Adipocyte (in vitro differentiated cells): ENCODE measurements at regions not wholly inside any gene's neighbourhood (a gene's known extent, or its start where the extent isn't known, plus 50 kb on each side); places are given as distances from the start of the nearest gene placed in this dataset.

Source experiments
- DNase-seq: peaks from one replicate; pipeline ENCODE4 v3.0.0-alpha.2; 2015; ENCODE audit warnings: low read depth
- H3K27me3 ChIP-seq: replicated peaks from 2 replicates; pipeline ENCODE4 v1.7.0; 2013; ENCODE audit warnings: mild to moderate bottlenecking, low read length, moderate library complexity; ENCODE audit not compliant: control insufficient read depth, insufficient read depth
- H3K36me3 ChIP-seq: 2 replicates; pipeline ENCODE4 v1.7.0; 2013; ENCODE audit warnings: low read length, mild to moderate bottlenecking, moderate library complexity; ENCODE audit not compliant: control insufficient read depth, insufficient read depth, severe bottlenecking
- H3K4me1 ChIP-seq: 2 replicates; pipeline ENCODE4 v1.7.0; 2013; ENCODE audit warnings: mild to moderate bottlenecking, low read length, moderate library complexity; ENCODE audit not compliant: control insufficient read depth, insufficient read depth
- H3K4me3 ChIP-seq: 2 replicates; pipeline ENCODE4 v1.7.0; 2013; ENCODE audit warnings: mild to moderate bottlenecking, low read length, moderate library complexity
- H3K9ac ChIP-seq: 2 replicates; pipeline ENCODE4 v1.7.0; 2013; ENCODE audit warnings: mild to moderate bottlenecking, low read length, moderate library complexity
- H3K9me3 ChIP-seq: 2 replicates; pipeline ENCODE4 v1.7.0; 2013; ENCODE audit warnings: mild to moderate bottlenecking, low read length, moderate library complexity; ENCODE audit not compliant: control insufficient read depth

DNA sequence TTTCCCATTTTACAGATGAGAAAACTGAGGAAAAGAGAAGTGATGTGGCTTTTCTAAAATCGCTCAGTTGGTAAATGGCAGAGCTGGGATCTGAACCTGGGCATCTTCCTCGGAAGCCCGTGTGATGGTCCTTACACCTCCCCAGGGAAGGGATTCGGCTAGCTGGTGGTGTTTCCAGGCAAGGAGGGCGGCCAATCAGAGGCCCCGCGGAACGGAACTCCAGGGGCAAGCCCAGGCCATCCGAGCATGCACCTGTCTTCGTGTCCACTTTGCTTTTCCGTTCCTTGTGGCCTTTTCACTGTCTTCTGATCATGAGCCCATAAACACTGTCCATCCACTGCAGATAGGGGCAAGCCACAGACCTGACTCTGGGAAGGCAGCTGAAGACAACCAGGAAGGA lies 114.8 kb upstream of the TMEM132D start:
- DNase-seq: no peak
- H3K9ac ChIP-seq: no peak overlapping the region
- no peaks in the 10 kb centered on the region for H3K36me3 ChIP-seq
- H3K27me3 ChIP-seq: peaks cover 20% of the 10 kb centered on the region
- H3K9me3 ChIP-seq: no peaks in the 10 kb centered on the region
- no peak overlapping the region for H3K4me3 ChIP-seq
- no peaks in the 10 kb centered on the region for H3K4me1 ChIP-seq

DNA sequence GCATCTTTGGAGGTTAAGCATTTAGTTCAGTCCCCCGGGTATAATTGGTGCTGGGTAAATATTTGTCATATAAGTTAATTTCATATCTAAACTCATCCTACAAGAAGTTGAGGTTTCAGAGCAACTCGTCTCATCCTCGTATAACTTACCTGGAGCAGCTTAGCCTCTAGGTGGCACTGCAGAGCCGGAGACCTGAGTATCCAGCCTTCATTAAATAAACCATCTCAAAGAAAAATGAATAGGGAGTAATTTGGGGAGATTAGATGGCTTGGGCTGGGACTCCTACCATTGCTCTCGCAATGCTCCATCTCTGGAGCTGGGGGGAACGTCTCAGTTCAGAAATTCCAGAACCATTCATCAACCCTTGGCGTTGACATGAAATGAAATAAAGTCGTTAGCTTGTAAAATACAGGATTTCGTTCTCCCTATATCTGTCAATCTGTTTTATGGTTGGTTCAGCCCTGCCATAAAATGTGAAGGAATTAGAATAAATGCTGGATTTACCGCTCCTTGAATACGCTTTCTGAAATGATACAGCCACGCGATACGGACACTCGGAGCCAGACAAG lies 122.9 kb upstream of the TMEM132D start:
- peaks cover 8% of the 10 kb centered on the region for H3K27me3 ChIP-seq
- H3K9ac ChIP-seq: no peak overlapping the region
- H3K4me1 ChIP-seq: no peaks in the 10 kb centered on the region
- H3K4me3 ChIP-seq: no peak overlapping the region
- peak; percentile 19 for DNase-seq
- H3K9me3 ChIP-seq: no peaks in the 10 kb centered on the region
- no peaks in the 10 kb centered on the region for H3K36me3 ChIP-seq

DNA sequence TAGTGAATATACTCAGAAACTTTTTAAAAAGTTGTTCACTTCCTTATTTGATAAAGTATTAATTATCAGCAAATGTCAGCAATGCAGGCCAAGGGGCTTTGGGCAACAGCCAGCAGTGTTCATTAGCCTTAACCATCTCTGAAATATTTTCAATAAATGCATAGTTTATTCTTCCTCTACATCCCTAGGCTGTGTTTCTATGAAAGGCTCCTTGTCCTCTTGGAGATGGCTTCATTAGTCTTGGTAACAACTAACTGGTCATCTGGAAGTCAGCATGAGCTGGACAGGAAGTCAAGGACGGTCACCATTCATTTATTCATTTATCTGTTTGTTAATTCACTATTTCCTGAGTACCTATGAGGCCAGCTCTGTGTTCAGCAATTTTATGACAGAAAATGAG lies 124.0 kb upstream of the TMEM132D start:
- Histone ChIP-seq H3K9me3 (no peaks in the 10 kb centered on the region), H3K9ac (no peak overlapping the region), H3K4me1 (no peaks in the 10 kb centered on the region), H3K36me3 (no peaks in the 10 kb centered on the region), H3K4me3 (no peak overlapping the region), H3K27me3 (peaks cover 8% of the 10 kb centered on the region)
- DNase-seq: no peak

DNA sequence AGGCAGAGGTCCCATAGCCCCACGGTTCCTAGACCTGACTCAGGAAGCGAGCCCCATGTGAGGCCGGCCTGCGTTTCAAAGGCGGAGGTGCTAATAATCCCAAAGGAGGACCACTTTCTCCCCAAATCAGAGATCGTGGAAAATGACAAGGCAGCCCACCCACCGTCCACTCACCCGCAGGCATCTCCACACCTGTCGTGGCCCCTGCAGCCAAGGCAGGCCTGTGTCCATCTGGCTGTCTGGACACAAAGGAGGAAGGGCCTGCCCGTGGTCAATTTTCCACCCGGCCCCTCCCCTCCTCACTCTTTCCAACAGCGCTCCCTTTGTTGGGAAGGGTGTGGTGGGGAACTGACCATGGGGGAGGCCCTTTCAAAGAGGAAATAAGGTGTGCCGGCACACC lies 125.3 kb upstream of the TMEM132D start:
- Histone ChIP-seq H3K9me3 (no peaks in the 10 kb centered on the region), H3K27me3 (peaks cover 9% of the 10 kb centered on the region), H3K4me3 (no peak overlapping the region), H3K36me3 (no peaks in the 10 kb centered on the region), H3K4me1 (no peaks in the 10 kb centered on the region), H3K9ac (no peak overlapping the region)
- no peak for DNase-seq

DNA sequence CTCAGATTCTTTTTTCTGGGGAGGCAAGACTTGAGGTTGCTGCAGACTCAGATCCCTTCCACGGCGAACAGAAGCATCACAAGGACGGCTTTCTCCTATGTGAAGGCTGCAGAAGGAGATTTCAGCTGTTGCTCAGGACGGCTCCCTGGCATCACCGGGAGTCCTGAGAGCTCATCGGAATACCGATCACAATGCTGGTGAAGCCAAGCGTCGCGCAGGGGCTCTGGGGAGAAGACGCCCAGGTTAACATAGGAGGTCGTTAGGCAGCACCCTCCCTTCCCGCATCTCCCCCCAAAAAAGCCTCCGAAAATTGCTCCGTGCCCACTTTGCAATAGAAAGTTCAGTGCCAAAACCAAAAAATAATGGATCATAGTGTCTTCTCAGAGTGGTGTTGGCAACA lies 127.2 kb upstream of the TMEM132D start:
- H3K4me1 ChIP-seq: no peaks in the 10 kb centered on the region
- no peak overlapping the region for H3K4me3 ChIP-seq
- DNase-seq: no peak
- no peak overlapping the region for H3K9ac ChIP-seq
- no peaks in the 10 kb centered on the region for H3K36me3 ChIP-seq
- H3K9me3 ChIP-seq: no peaks in the 10 kb centered on the region
- peaks cover 22% of the 10 kb centered on the region for H3K27me3 ChIP-seq

DNA sequence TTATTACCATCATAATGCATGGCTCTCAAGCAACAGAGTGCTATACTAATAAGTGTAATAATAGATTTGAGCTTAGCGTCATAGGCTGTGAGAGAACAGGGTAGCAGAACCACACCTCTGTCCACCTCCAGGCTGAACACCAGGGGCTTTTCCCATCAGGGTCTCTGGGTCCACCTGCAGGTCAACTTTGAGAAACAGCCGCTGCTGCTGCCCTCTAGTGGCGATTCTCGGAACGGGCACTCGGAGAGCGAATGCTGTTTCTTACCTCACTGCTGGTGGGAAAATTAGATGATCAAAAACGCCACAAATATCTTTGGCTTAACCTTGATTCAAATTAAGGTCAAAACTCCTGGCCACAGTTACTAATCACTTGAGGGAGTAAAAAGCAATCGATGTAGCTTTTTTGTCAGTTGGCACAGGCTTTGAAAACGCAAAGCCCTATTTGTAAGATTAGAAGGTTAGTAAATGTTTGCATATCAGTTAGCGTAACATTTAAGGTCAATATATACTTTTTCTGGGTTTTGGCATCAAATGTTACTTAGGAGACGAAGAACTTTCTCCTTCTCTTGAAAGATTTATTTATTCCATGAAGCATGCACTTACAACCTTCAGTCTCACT lies 127.9 kb upstream of the TMEM132D start:
- DNase-seq: peak; percentile 64
- Histone ChIP-seq H3K9ac (no peak overlapping the region), H3K36me3 (no peaks in the 10 kb centered on the region), H3K4me3 (no peak overlapping the region), H3K27me3 (peaks cover 23% of the 10 kb centered on the region), H3K4me1 (no peaks in the 10 kb centered on the region), H3K9me3 (no peaks in the 10 kb centered on the region)

DNA sequence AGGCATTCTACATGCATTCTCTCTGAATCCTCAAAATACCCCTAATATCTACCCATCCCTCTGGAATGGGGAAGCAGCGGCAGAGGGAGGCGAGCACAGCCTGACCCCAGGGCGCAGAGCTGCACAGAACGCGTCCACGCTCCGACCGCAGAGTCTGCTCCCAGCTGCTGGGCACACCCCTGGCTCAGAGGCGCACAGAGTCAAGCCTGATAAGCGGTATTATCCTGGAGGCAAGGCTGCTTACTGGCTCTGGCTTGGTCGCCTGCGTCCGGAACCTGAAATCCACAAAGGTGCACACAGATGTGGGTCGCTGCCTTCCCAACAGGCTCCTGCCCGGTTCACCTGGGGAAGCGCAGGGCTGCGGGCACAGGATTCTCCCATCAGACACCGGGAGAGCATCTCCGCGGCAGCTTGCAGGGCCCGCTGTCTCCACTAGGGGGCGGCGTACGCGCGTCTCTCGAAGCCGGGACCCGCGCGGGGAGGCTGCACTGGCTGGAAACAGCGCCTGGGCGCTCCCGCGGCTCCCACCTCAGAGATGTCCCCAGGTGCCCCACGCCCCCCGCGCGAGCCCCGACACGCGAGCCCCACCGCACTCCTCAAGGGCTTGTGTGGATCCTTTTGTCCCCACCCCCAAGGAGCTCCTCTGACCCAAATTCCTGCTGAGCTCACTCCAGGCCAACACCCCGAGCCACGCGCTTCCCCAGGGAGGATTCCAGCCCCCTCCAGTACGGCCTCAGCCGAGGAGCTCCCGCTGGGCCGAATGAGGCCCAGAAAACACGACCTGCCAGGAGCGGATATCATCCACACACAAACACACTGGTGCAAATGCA lies 120.1 kb upstream of the FZD10 start:
- peaks cover 35% of the 10 kb centered on the region for H3K27me3 ChIP-seq
- no peak overlapping the region for H3K4me3 ChIP-seq
- H3K9ac ChIP-seq: no peak overlapping the region
- H3K36me3 ChIP-seq: no peaks in the 10 kb centered on the region
- peak; percentile 16 for DNase-seq
- H3K4me1 ChIP-seq: no peaks in the 10 kb centered on the region
- H3K9me3 ChIP-seq: no peaks in the 10 kb centered on the region

DNA sequence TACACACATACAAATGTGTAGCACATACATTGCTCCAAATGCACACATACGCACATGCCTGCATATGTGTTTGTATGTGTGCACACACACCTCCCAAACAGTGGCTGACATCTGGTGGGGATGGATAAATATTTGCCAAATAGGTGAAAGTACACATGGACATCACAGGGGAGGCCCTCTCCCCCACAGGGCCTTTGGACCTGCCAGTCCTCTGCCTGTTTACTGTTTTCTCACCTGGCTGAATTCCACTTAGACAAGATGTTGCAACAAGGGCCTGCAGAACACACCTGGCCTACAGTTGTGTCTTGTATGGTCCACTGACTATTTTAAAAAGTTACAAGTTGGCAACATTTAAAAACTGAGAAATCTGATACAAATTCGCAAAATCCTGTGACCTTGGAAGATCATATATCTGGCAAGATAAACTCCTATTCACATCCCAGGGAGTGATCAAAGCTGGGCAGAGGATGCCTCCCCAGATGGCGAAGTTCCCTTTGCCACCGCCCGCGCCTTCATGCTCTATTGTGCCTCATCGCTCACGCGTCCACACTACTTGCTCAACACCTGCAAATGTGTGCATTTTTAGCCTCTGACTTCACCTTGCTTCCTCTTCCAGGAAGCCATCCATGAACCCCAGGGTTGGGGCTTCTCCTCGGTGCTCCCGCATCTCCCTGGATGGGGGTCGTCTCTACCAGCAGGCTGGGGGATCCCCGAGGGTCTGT lies 118.4 kb upstream of the FZD10 start:
- H3K4me3 ChIP-seq: no peak overlapping the region
- no peaks in the 10 kb centered on the region for H3K9me3 ChIP-seq
- H3K4me1 ChIP-seq: no peaks in the 10 kb centered on the region
- no peak for DNase-seq
- H3K9ac ChIP-seq: no peak overlapping the region
- no peaks in the 10 kb centered on the region for H3K36me3 ChIP-seq
- peaks cover 41% of the 10 kb centered on the region for H3K27me3 ChIP-seq

DNA sequence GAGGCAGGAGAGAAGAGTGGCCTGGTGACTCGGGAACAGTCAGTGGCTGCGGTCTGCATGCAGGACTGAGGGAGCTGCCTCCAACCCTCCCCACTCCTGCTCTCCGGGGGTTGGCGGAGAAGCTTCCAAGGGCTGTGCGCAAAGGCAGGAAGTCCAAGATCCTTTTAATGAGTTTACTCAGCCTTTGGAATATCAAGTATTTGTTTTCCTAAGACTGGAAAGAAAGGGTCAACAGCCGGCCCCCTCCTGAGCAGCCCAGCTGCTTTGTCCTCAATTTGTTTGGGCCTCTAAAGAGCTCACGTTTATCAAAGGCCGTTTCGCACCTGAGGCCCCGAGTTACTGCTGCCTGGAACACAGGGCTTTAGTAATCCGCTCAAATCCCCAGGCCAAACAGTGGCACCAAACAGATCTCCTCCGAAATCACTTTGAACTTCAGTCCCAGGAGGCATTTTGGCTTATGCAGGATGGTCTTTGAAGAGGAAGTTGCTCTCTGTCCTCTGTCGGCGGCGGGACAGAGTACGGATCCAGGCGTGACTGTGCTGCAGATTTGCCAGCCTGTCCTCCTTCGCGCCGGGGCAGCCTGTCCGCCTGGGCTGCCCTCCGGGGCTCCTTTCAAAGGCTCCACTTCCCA lies 117.2 kb upstream of the FZD10 start:
- Histone ChIP-seq H3K9me3 (no peaks in the 10 kb centered on the region), H3K4me1 (no peaks in the 10 kb centered on the region), H3K27me3 (peaks cover 41% of the 10 kb centered on the region), H3K36me3 (no peaks in the 10 kb centered on the region), H3K9ac (no peak overlapping the region), H3K4me3 (no peak overlapping the region)
- peak; percentile 0 for DNase-seq

DNA sequence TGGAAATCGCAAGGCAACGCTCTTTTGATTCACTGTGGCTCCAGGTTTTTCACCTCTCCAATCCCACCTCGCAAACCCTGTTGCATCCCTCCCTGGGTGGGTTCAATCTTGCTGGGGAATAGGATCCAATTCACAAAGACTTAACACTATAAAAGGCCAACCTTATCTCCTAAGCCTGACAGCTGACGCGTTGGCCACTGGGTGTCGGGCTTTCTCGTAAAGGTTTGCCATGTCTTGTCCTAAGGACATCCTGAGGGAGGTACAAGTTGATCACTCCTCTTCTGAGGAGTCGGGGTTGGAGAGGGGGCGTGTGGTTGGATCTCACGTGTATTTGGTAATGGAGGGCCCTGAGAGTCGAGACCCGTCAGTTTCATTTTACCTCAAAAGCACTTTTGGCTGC lies 112.6 kb upstream of the FZD10 start:
- H3K9ac ChIP-seq: no peak overlapping the region
- no peaks in the 10 kb centered on the region for H3K9me3 ChIP-seq
- no peak overlapping the region for H3K4me3 ChIP-seq
- peaks cover 30% of the 10 kb centered on the region for H3K27me3 ChIP-seq
- H3K4me1 ChIP-seq: no peaks in the 10 kb centered on the region
- H3K36me3 ChIP-seq: no peaks in the 10 kb centered on the region
- DNase-seq: no peak

DNA sequence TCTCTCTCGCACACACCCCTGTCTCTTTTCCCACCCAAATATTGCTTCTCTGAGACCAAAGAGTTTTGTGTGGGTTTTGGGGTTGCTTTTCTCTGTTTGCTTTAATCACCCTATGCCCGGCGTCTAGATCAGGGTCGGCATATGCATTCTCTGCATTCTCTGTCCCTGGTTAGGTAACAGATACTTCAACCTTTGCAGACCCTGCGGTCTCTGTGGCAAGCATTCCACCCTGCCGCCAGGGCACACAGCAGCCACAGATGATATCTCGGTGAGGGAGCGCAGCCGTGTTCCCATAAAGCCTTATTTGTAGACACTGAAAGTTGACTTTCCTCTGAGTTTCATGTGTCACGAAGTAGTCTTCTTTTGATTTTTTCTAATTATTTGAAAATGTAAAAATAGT lies 110.4 kb upstream of the FZD10 start:
- Histone ChIP-seq H3K27me3 (peaks cover 14% of the 10 kb centered on the region), H3K9ac (no peak overlapping the region), H3K4me1 (no peaks in the 10 kb centered on the region), H3K4me3 (no peak overlapping the region), H3K36me3 (no peaks in the 10 kb centered on the region), H3K9me3 (no peaks in the 10 kb centered on the region)
- DNase-seq: no peak
